Renal cortex interstitium (tissue), 11 donors: ENCODE measurements at regions not wholly inside any gene's neighbourhood (a gene's known extent, or its start where the extent isn't known, plus 50 kb on each side); places are given as distances from the start of the nearest gene placed in this dataset.
A peak's percentile ranks its signal among the peaks of the same experiment; 100 is the strongest.

Experiments
- DNase-seq, 11 donors: peaks; one replicate each; pipeline ENCODE4 v3.0.0-alpha.2; 2013; ENCODE audit warnings: low read depth in 9 of 11, low spot score in 4 of 11; ENCODE audit errors: extremely low read depth in 1 of 11

DNA sequence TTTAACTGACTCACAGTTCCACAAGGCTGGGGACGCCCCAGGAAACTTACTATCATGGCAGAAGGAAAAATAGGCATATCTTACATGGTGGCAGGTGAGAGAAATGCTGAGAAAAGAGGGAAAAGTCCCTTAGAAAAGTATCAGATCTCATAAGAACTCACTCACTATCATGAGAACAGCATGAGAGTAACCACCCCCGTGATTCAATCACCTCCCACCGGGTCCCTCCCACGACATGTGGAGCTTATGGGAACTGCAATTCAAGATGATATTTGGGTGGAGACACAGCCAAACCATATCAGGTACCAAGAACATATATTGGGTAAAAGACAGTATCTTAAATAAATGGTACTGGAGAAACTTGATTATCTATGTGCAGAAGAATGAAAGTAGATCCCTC lies 100.3 kb upstream of the FAR2 start:
- no peak for DNase-seq

DNA sequence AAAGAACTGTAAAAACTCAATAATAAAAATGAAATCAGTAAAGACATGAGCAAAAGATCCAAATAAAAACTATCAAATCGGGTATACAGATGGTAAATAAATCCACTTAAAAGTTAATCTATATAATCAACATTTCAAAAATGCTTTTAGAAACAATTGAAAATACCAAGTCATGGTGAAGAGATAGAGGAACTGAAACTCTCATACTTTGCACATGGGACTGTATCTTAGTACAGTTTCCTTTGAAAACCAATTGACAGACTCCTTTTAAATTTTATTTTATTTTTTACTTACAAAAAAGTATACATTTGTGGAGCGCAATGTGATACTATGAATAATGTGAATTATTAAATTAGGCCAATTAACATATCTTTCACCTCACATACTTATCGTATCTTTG lies 98.6 kb upstream of the FAR2 start:
- DNase-seq: no peak

DNA sequence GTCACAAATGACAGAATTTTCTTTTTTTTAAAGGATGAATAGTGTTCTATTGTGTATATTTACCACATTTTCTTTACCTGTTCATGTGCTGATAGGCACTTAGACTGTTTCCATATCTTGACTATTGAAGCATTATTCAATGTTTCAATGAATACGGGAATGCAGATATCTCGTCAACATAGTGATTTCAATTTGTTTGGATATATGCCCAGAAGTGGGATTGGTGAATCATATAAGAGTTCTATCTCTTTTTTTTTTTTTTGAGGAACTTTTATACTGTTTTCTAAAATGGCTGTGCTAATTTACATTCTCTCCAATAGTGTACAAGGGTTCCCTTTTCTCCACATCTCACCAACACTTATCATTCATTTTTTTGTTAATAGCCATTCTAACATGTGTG lies 97.9 kb upstream of the FAR2 start:
- DNase-seq: no peak

- DNase-seq: no peak
These were observed 95.5 kb upstream of the FAR2 start for GRCh38 chr12:29053567-29053966.

GRCh38 chr12:29054858-29055663 lies 94.0 kb upstream of the FAR2 start:
- no peak for DNase-seq

DNA sequence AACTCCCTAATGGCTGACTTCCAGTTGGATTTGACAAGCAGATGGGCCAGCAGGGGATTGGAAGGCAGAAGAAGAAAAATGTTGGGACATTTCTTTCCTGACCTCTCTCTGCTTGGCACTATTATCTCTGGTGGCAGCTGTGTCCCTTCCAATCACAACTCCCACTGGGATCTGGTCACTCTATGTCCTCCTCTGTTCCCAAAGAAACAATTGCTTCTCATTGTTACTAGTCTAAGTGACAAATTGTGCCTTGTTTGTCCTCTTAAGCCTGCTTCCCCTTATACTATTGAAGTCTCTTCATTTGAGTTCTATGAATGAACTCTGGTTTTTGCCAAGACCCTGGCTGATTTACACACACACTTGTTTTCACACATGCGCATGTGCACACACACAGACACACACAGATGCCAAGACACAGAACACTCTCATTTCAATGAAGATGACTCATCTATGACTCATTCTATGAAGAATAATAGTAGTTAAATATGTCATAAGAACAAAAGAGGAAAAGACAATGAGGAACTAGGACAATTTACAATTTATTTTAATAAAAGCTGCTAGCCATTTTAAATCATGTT lies 83.0 kb upstream of the FAR2 start:
- no peak for DNase-seq

GRCh38 chr12:29067430-29067829 lies 81.6 kb upstream of the FAR2 start:
- DNase-seq: no peak

DNA sequence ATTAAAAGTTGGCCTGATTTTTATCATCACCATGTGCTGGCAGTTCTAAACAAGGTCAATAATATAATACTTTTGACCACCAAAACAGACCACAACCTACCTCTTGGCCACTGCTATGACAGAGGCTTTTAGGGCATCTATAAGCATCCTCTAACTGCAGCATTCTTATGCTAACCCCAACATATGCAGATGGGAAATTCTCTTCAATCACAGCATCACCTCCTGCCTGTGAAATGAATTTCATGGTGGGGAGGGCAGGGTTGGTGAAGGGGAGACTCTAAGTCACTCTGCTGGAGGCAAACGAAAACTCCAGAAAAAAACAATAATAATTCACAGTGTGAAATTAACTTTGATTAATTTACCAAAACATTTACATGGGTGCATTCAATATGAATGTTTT lies 78.8 kb upstream of the FAR2 start:
- DNase-seq: no peak

- no peak for DNase-seq
These were observed 78.0 kb upstream of the FAR2 start for GRCh38 chr12:29071099-29071498.

- no peak for DNase-seq
These were observed 76.4 kb upstream of the FAR2 start for GRCh38 chr12:29072631-29073030.

GRCh38 chr12:29073631-29074239 lies 75.3 kb upstream of the FAR2 start:
- DNase-seq: peak; percentile 12 to 46 (median 23)

DNA sequence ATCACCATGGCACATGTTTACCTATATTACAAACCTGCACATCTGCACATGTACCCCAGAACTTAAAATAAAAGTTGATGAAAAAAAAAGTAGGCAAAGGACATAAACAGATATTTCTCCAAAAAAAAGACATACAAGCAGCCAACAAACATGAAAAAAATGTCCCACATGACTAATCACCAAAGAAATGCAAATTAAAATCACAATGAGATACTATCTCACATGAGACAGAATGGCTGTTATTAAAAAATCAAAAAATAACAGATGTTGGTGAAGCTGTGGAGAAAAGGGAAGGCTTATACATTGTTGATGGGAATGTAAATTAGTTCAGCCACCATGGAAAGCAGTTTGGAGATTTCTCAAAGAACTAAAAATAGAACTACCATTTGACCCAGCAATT lies 68.0 kb upstream of the FAR2 start:
- no peak for DNase-seq

- no peak for DNase-seq
These were observed 66.6 kb upstream of the FAR2 start for GRCh38 chr12:29082522-29082921.

- no peak for DNase-seq
These were observed 62.5 kb upstream of the FAR2 start for GRCh38 chr12:29086325-29087271.

GRCh38 chr12:29088611-29089219 lies 60.4 kb upstream of the FAR2 start:
- no peak for DNase-seq
